Activated T-helper 1 cell treated with anti-CD3 and anti-CD28 coated beads, Interleukin-12 subunit alpha, Interleukin-12 subunit beta, Interleukin-2, Interleukin-4 antibody, amounts not matched to agents 30 ng/mL and 10 ng/mL and 1 ng/mL, durations not matched to agents 14 hours and 24 hours and 36 hours (primary cell): ENCODE measurements at regions not wholly inside any gene's neighbourhood (a gene's known extent, or its start where the extent isn't known, plus 50 kb on each side); places are given as distances from the start of the nearest gene placed in this dataset.
"Not testable (repeated sequence)": the region's sequence is repeated elsewhere in the genome, so short reads cannot be mapped to it uniquely, and the experiment has no call there.

Experiments used
- DNase-seq: peaks from one replicate; pipeline ENCODE4 v3.0.0; 2021; ENCODE audit warnings: low spot score
- H3K27ac Mint-ChIP-seq: one replicate; pipeline ENCODE4 v1.8.0; 2021; ENCODE audit warnings: mild to moderate bottlenecking, mixed read lengths
- H3K27me3 Mint-ChIP-seq: one replicate; pipeline ENCODE4 v1.8.0; 2022; ENCODE audit warnings: mild to moderate bottlenecking, moderate library complexity, mixed read lengths; ENCODE audit not compliant: insufficient read depth
- H3K36me3 Mint-ChIP-seq: one replicate; pipeline ENCODE4 v1.8.0; 2021; ENCODE audit warnings: low read depth, mixed read lengths
- H3K4me1 Mint-ChIP-seq: one replicate; pipeline ENCODE4 v1.8.0; 2021; ENCODE audit warnings: low read depth, mixed read lengths
- H3K4me3 Mint-ChIP-seq: one replicate; pipeline ENCODE4 v1.8.0; 2021; ENCODE audit warnings: mild to moderate bottlenecking, moderate library complexity, mixed read lengths
- H3K9me3 Mint-ChIP-seq: one replicate; pipeline ENCODE4 v1.8.0; 2021; ENCODE audit warnings: mixed read lengths
- intact Hi-C: fragments of 100-400 bp; cut with micrococcal nuclease; formaldehyde crosslinking; loops from one replicate; pipeline ENCODE4 v1.15.1; 2024

DNA sequence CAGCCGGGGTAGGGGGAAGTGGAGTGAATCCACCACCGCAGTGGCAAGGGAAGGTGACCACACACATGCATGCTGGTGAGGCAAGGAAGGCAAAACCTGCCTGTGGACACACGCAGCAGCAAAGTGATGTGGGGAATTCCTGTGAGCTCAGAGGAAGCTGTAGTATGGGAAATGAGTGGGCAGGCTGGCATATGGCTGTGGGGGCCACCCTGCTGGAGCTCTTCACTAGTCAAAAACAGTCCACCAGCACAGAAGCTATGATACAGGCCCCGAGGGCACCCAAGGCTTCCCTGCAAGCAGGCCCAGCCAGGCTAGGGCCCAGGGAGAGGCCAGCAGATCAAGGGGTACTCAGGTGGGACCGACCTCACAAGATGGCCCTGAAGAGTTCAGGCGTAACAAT, 239.1 kb downstream of the CHM start:
- intact Hi-C loops: no loop called here
- Mint-ChIP-seq H3K9me3 (peaks cover 11% of the 10 kb centered on the region), H3K36me3 (no peaks in the 10 kb centered on the region), H3K4me1 (no peaks in the 10 kb centered on the region), H3K27me3 (no peaks in the 10 kb centered on the region), H3K27ac (no peak overlapping the region), H3K4me3 (no peak overlapping the region)
- DNase-seq: no peak

DNA sequence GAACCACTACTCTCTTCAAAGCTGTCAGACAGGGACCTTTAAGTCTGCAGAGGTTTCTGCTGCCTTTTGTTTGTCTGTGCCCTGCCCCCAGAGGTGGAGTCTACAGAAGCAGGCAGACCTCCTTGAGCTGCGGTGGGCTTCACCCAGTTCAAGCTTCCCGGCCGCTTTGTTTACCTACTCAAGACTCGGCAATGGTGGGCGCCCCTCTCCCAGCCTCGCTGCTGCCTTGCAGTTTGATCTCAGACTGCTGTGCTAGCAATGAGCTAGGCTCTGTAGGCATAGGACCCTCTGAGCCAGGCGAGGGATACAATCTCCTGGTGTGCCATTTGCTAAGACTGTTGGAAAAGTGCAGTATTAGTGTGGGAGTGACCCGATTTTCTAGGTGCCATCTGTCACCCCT, 275.0 kb downstream of the CHM start:
- DNase-seq, H3K9me3 Mint-ChIP-seq, H3K36me3 Mint-ChIP-seq, H3K27ac Mint-ChIP-seq, intact Hi-C loops, H3K27me3 Mint-ChIP-seq, H3K4me1 Mint-ChIP-seq, H3K4me3 Mint-ChIP-seq: not testable (repeated sequence)

- Mint-ChIP-seq H3K27ac (no peak overlapping the region), H3K4me1 (no peaks in the 10 kb centered on the region), H3K36me3 (no peaks in the 10 kb centered on the region), H3K4me3 (no peak overlapping the region), H3K9me3 (peaks cover 3% of the 10 kb centered on the region), H3K27me3 (no peaks in the 10 kb centered on the region)
- no peak for DNase-seq
- intact Hi-C loops: no loop called here
Observed at GRCh38 chrX:85765651-85766050, 281.7 kb downstream of the CHM start.

DNA sequence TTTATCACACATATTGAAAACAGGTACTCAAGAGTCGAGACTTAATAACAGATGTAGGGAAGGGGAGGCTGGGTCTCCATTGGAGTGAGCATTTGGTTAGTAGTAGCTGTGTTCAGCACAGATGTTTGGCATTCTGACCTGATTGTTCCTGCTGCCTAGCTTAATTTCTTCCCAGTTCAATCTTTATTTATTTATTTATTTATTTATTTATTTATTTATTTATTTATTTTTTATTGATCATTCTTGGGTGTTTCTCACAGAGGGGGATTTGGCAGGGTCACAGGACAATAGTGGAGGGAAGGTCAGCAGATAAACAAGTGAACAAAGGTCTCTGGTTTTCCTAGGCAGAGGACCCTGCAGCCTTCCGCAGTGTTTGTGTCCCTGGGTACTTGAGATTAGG, 324.3 kb downstream of the CHM start:
- H3K36me3 Mint-ChIP-seq, intact Hi-C loops, H3K27ac Mint-ChIP-seq, H3K4me1 Mint-ChIP-seq, DNase-seq, H3K9me3 Mint-ChIP-seq, H3K4me3 Mint-ChIP-seq, H3K27me3 Mint-ChIP-seq: not testable (repeated sequence)

DNA sequence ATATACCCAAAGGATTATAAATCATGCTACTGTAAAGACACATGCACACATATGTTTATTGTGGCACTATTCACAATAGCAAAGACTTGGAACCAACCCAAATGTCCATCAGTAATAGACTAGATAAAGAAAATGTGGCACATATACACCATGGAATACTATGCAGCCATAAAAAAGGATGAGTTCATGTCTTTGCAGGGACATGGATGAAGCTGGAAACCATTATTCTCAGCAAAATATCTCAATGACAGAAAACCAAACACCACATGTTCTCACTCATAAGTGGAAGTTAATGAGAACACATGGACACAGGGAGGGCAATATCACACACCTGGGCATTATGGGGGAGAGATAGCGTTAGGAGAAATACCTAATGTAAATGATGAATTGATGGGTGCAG, 323.8 kb upstream of the POF1B start:
- DNase-seq, intact Hi-C loops, H3K4me3 Mint-ChIP-seq, H3K27me3 Mint-ChIP-seq, H3K27ac Mint-ChIP-seq, H3K4me1 Mint-ChIP-seq, H3K36me3 Mint-ChIP-seq, H3K9me3 Mint-ChIP-seq: not testable (repeated sequence)

DNA sequence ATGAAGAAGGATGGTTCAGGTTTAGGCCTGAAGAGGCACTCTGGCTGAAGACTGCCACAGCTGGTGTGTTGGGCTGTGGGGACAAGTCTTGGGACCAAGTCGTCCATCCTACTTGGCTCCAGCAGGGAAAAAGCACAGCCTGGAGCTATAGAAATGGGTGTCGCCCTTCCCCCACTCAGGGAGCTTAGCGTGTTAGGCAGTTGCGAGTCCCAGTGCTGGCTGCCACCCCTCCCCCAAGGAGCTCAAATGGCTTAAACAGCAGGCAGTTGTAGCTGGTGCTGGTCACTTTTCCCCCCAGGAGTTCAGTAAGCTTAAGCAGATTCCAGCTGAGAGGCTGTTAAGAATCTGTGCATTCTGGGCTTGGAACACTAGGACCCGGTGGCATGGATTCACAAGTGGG, 319.5 kb upstream of the POF1B start:
- no peak overlapping the region for H3K4me3 Mint-ChIP-seq

DNA sequence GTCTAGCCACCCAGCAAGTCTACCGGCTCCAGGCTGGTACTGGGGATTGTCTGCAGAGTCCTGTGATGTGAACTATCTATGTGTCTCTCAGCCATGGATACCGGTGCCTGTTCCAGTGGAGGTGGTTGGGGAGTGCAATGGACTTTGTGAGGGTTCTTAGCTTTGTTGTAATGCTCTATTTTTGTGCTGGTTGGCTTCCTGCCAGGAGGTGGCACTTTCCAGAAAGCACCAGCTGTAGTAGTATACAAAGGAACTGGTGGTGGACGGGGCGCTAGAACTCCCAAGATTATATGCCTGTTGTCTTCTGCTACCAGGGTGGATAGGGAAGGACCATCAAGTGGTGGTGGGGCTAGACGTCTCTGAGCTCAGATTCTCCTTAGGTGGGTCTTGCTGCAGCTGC, 306.4 kb upstream of the POF1B start:
- Mint-ChIP-seq H3K27me3 (no peaks in the 10 kb centered on the region), H3K36me3 (no peaks in the 10 kb centered on the region), H3K4me1 (no peaks in the 10 kb centered on the region), H3K27ac (no peak overlapping the region), H3K4me3 (no peak overlapping the region), H3K9me3 (peaks cover 4% of the 10 kb centered on the region)
- DNase-seq: no peak
- intact Hi-C loops: no loop called here

More for the DNA sequence above, 319.5 kb upstream of the POF1B start:
- DNase-seq: no peak
- intact Hi-C loops: no loop called here
- Mint-ChIP-seq H3K36me3 (no peaks in the 10 kb centered on the region), H3K27me3 (no peaks in the 10 kb centered on the region), H3K4me1 (no peaks in the 10 kb centered on the region), H3K27ac (no peak overlapping the region), H3K9me3 (peaks cover 12% of the 10 kb centered on the region)

GRCh38 chrX:85666471-85666870, 287.0 kb upstream of the POF1B start:
- Mint-ChIP-seq H3K36me3 (no peaks in the 10 kb centered on the region), H3K9me3 (no peaks in the 10 kb centered on the region), H3K27me3 (no peaks in the 10 kb centered on the region), H3K4me1 (no peaks in the 10 kb centered on the region), H3K27ac (no peak overlapping the region), H3K4me3 (no peak overlapping the region)
- intact Hi-C loops: no loop called here
- no peak for DNase-seq

GRCh38 chrX:85663970-85664369, 284.5 kb upstream of the POF1B start:
- H3K4me3 Mint-ChIP-seq, H3K36me3 Mint-ChIP-seq, H3K9me3 Mint-ChIP-seq, H3K27me3 Mint-ChIP-seq, H3K27ac Mint-ChIP-seq, intact Hi-C loops, DNase-seq, H3K4me1 Mint-ChIP-seq: not testable (repeated sequence)

DNA sequence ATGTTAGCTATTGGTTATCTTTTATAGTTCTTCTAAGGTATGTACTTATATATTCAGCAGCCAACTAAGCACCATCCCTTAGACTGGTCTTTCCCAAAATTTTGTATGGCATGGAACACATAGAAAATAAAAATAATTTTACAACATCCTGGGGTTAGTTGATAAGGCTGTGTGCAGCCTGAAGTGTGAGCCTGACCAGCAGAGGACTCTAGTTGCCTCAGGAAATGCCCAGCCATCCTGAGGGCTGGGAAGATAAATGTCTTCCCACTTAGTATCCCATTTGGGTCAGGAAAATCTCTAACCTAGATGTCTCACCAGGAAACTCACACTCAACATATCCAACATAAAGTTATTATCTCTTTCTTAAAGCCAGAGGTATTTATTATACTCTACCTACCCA, 251.4 kb upstream of the POF1B start:
- H3K36me3 Mint-ChIP-seq: no peaks in the 10 kb centered on the region
- intact Hi-C loops: no loop called here
- H3K9me3 Mint-ChIP-seq: no peaks in the 10 kb centered on the region
- no peaks in the 10 kb centered on the region for H3K4me1 Mint-ChIP-seq
- no peak for DNase-seq
- H3K27ac Mint-ChIP-seq: no peak overlapping the region
- no peak overlapping the region for H3K4me3 Mint-ChIP-seq
- no peaks in the 10 kb centered on the region for H3K27me3 Mint-ChIP-seq

- Mint-ChIP-seq H3K27me3 (no peaks in the 10 kb centered on the region), H3K9me3 (no peaks in the 10 kb centered on the region), H3K27ac (no peak overlapping the region), H3K4me3 (no peak overlapping the region), H3K36me3 (no peaks in the 10 kb centered on the region), H3K4me1 (no peaks in the 10 kb centered on the region)
- DNase-seq: no peak
- intact Hi-C loops: no loop called here
Observed at GRCh38 chrX:85627363-85627762, 247.9 kb upstream of the POF1B start.

DNA sequence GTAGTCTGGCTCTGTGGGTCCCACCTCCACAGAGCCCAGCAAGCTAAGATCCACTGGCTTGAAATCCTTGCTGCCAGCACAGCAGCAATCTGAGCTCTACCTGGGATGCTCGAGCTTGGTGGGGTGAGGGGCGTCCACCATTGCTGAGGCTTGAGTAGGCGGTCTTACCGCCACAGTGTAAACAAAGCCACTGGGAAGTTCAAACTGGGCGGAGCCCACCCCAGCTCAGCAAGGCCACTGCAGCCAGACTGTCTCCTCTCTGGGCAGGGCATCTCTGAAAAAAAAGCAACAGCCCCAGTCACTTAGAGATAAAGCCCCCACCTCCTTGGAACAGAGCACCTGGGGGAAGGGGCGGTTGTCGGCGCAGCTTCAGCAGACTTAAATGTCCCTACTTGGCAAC, 243.2 kb upstream of the POF1B start:
- intact Hi-C loops: no loop called here
- DNase-seq: no peak
- Mint-ChIP-seq H3K27me3 (no peaks in the 10 kb centered on the region), H3K9me3 (no peaks in the 10 kb centered on the region), H3K36me3 (no peaks in the 10 kb centered on the region), H3K4me1 (no peaks in the 10 kb centered on the region), H3K27ac (no peak overlapping the region), H3K4me3 (no peak overlapping the region)

DNA sequence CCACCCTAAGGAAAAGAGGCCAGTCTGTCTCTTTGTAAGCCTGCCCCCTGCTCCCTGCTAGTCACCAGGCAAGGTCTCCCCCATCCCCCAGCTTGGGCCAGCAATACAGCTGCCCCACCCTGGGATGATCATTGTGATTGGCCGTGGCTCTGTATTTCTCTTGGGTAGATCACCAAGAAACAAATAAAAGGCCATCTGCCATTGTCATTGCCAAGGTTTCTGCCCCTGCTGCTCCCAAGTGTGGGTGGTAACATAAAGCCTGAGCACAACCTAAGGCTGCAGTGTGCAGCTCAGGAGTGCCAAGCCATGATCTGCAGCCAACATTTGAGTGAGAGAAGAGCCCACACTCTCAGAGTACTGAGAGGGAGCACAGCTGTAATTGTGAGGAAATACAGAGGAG, 241.0 kb upstream of the POF1B start:
- no peaks in the 10 kb centered on the region for H3K9me3 Mint-ChIP-seq
- no peaks in the 10 kb centered on the region for H3K4me1 Mint-ChIP-seq
- intact Hi-C loops: no loop called here
- H3K27ac Mint-ChIP-seq: no peak overlapping the region
- no peaks in the 10 kb centered on the region for H3K36me3 Mint-ChIP-seq
- no peak for DNase-seq
- H3K4me3 Mint-ChIP-seq: no peak overlapping the region
- H3K27me3 Mint-ChIP-seq: no peaks in the 10 kb centered on the region

GRCh38 chrX:85619962-85620361, 240.5 kb upstream of the POF1B start:
- intact Hi-C loops: no loop called here
- Mint-ChIP-seq H3K4me1 (no peaks in the 10 kb centered on the region), H3K27ac (no peak overlapping the region), H3K9me3 (no peaks in the 10 kb centered on the region), H3K36me3 (no peaks in the 10 kb centered on the region), H3K27me3 (no peaks in the 10 kb centered on the region), H3K4me3 (no peak overlapping the region)
- DNase-seq: no peak
